Suppressor macrophage treated with lipopolysaccharide for 1 hour (primary cell): ENCODE measurements at regions not wholly inside any gene's neighbourhood (a gene's known extent, or its start where the extent isn't known, plus 50 kb on each side); places are given as distances from the start of the nearest gene placed in this dataset.
"Not testable (repeated sequence)": the region's sequence is repeated elsewhere in the genome, so short reads cannot be mapped to it uniquely, and the experiment has no call there.

Experiments used
- DNase-seq, 3 donors: peaks; one replicate each; pipeline ENCODE4 v3.0.0-alpha.2; 2020 to 2022

DNA sequence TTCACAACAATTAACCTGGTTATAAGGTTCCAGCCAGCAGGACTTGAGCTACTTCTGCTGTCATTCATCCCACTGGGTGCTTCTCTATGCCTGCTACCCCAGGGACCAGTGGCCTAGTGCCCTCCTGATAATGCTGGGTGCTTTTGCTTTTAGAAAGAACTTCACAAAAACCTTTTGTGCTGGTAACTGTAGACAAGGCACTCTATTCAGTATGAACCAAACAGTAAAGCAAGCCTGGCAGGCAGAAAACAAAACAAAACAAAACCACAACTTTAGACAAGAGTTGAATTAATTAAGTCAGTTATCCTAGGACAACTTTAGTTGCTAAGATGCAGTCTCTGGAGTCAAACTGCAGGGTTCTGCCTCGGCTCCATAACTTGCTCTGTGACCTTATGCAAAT, 61.9 kb upstream of the ADGRL2 start:
- DNase-seq = no peak

DNA sequence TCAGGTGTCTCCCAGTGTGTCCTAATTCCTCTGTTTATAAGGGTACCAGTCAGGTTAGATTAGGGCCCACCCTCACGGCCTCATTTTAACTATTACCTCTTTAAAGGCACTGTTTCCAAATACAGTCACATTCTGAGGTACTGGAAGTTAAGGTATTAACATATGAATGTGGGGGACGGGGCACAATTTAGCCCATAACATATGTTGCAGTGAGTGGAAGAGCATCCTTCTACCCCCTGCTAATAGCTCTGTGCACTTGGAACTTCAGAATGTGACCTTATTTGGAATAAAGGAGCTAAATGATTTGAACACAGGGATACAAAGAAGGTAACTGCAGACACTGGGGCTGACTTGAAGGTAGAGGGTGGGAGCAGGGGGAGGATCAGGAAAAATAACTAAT, 67.3 kb upstream of the ADGRL2 start:
- DNase-seq = no peak

DNA sequence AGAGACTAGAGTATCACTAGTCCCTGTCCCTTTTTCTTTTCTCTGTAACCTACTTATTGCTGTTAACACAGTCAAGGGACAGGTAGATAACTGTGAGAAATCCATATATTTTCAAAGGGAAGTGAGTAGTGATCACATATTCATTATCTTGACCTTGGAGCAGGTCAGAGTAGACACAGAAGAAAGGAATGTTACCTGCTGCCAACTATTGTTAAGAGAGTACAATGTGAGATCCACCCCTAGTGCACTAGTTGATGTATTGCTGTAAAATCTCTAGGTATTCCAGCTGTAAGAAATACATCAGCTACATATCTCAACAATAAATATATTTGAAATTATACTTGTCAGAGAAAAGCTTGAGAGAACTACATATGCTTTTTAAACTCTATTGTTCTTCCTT, 68.7 kb upstream of the ADGRL2 start:
- no peak for DNase-seq

- no peak for DNase-seq
These were observed 69.9 kb upstream of the ADGRL2 start for GRCh38 chr1:81730881-81731280.

- not testable (repeated sequence) for DNase-seq
These were observed 70.4 kb upstream of the ADGRL2 start for GRCh38 chr1:81730299-81730698.

DNA sequence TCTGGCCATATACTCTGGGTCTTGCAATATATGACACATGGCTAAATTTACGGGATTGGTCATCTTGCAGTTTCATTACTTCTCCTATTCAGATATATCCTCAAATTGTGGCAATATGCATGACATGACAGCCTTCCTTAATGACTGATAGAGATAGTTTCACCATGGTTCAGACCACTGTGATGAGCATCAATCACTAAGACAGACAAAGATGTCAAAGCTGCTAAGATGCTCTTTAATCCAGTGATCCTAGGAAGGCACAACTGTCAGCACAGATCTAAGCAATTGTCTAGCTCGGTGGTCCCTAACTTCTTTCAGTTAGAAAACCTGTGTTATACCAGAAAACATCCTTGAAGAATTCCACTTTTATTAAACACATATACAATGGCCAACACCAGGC, 70.9 kb upstream of the ADGRL2 start:
- DNase-seq = no peak

DNA sequence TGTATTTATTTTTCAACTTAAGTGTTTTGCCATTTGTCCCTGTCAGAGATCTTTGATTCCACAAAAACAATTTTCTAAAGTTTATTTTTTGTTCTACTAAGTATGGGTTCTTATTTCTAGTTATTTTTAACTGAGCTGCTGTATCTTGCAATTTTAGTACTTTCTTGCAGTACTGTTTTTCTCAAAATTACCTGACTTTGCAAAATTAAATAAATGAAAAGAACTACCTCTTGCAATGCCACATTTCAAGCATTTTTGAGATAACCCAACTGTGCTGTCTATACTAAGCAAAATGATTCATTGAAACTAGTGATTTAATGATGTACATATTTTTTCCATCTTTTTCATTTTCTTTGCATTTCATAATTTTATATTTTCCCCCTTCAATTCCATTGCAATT, 71.5 kb upstream of the ADGRL2 start:
- no peak for DNase-seq

DNA sequence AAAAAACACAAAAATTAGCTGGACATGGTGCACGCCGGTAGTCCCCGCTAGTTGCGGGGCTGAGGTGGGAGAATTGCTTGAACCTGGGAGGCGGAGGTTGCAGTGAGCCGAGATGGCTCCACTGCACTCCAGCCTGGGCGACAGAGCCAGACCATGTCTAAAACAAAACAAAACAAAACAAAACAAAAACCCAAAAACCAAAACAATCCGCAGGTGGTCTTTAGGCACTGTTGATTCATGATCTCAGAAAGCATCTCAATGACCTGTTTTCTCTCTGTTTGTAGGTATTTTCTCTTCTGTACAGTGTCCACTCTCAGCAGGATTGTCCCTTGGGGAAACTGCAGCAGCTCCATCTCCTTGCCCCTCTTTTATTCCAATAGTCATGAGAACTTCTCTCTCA, 74.9 kb upstream of the ADGRL2 start:
- DNase-seq = no peak

- not testable (repeated sequence) for DNase-seq
These were observed 78.0 kb upstream of the ADGRL2 start for GRCh38 chr1:81722631-81723328.

GRCh38 chr1:81720256-81720655, 80.5 kb upstream of the ADGRL2 start:
- DNase-seq = not testable (repeated sequence)

DNA sequence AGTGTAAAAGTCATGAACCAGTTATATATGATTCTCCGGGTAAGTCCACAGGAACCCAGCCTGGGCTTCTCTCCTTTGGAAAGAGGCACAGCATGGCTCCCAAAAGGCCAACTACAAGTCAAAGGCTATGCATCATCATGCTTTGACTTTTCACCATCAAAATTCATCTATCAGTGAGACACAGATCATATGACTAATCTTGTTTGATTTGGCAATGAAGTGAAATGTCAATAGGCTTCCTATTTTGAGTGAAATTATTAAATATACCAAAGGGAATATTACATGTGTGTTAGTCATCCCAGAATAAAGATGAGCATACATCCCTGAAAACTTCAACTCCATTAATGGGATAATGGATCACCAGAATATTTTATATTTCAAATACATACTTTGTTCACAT, 83.5 kb upstream of the ADGRL2 start:
- no peak for DNase-seq

- no peak for DNase-seq
These were observed 85.3 kb upstream of the ADGRL2 start for GRCh38 chr1:81715391-81715790.

- DNase-seq = no peak
These were observed 86.1 kb upstream of the ADGRL2 start for GRCh38 chr1:81714636-81715035.

DNA sequence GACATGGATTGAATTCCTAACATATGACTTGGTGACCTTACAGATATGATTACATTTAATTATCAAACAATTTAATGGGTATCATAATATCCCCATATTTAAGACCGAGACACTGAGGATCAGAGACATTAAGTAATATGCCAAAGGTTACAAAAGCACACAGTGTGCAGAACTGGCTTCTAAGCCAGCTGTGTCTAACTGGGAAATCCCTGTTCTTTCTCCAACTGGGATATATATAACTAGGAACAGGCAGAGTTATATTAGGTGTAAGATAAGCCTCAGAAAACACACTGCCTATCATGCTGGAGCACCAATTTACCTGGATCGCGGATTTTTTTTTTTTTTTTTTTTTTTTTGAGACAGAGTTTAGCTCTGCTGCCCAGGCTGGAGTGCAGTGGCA, 88.3 kb upstream of the ADGRL2 start:
- no peak for DNase-seq

GRCh38 chr1:81710857-81711256, 89.9 kb upstream of the ADGRL2 start:
- DNase-seq = no peak

DNA sequence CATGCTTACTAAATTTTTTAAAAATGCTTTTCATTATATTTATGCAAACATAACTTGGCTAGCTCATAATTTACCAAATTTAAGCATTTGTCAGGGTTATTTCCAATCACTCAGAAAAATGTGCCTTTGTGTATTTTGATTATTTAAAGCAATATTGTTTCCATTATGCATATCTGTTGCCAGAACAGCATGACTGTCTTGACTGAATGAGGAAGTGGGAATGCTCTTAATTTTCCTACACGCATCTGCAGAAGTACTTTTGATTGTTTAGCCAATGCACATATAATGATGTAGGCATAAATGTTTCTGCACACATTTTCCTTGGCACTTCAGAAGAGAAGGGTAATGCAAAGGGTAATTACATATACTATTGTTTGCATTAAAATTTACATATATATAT, 92.5 kb upstream of the ADGRL2 start:
- no peak for DNase-seq

DNA sequence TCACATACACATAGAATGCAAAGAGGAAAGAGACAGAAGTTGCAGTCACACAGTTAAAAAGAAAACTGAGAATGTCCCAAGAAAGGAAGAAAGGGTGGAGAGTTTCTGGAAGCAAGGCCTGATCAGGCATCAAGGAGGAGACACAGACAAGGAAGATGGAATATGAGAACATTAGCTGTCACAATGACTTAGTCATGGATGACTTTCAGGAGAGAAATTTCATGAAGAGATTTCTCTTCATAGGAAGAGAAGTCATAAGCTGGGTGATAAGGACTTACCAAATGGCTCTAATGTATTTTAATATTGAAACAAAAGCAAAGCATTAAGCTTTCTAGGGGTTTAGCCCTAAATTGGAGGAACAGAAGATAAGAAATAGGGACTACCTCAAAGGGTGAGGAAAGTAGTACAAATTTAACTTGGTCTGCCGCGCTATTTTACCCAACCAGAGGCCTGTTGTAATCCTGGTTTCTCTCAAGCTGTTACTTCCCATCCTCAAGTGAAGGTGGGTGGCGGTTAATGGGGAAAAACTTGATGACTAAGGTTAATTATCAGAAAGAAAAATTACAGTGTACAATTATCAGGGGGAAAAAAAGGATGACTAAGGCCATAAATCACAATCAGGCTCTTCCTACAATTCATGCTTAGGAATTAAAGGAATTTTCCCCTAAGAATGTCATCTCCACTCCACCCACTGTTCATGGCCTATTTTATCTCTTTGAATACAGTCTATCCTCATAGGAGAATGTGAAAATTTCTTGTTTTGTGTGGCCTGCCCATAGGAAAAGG, 93.9 kb upstream of the ADGRL2 start:
- no peak for DNase-seq

- no peak for DNase-seq
These were observed 96.8 kb upstream of the ADGRL2 start for GRCh38 chr1:81703756-81704463.

DNA sequence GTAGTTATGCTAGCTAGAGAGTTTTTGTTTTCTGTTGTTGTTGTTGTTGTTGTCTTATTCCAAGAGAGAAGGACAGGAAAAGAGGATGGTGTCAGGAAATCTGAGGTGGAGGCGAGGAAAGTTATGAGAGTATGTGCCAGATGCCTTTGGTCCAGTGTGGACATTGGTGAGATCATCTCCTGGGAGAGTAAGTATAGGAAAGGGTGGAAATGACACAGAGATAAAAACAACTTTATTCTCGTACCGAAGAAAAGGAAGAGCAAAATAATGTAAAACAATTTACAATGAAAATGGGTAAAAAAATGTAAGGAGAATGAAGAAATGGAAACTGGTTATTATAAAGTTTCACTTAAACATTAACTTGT, 97.4 kb upstream of the ADGRL2 start:
- no peak for DNase-seq

DNA sequence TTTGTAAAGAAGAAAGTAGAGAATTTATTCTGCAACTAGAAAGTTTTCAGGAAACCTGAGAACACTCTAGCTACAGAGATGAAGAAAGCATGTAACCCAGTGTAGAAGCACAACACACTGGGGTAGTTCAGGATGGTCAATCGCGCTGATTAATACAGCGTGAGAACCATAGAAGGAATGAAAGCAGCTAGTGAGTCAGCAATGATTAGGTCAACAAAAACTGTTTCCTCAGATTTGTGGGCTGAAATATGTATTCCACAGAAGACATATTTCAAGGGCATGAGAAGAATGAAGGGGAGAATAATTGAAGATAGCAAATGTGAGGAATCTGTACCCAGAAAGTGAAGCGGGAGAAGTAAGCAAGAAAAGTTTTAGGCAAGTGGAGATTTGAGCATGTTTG, 97.8 kb upstream of the ADGRL2 start:
- DNase-seq = no peak

DNA sequence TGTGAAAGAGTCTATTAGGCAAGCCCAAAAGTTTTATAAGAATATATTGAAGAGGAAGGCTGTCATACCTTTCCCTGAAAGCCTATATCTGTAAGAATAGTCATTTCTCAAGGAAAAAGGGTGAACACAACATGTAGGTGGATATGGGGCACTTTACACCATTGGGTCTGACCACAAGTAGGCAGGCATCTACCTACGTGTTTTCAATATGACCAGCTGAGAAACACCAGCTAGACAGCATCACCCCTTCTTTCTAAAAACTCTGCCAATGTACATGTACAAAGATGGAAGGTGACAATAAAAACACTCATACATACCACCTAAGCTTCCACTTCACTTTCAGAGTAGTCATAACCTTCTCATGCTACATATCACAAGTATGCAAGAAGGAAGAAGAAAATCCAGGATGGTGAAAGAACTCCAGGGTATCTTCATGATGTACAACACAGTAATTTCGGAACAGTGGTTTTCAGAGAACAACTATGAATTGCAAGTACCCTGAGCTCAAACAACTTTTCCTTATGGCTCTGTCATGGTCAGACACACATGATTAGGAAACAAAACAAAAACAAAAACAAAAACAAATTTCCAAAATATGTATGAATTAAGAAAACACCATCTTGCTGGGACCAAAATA, 98.5 kb upstream of the ADGRL2 start:
- DNase-seq = no peak

GRCh38 chr1:81700728-81701470, 99.8 kb upstream of the ADGRL2 start:
- DNase-seq = no peak

DNA sequence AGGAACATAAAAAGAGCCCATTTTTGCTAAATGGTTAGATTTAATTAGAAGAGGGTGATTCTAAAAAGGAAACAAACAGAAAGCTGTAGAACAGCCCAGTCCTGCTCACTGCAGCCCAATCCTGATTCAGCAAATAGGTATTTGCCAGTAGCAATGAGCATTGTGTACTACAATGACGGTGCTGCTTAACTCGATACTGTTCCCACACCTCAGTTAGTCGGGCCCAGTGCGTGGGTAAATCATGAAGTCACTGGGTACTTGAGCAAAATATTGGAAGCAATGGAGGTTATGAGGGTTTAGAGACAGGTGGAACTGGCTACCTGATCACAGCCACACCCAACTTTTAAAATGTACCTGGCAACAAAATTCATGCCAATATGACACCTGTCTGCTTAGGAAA, 101.5 kb upstream of the ADGRL2 start:
- no peak for DNase-seq
